ENCODE measurements at regions not wholly inside any gene's neighbourhood (a gene's known extent, or its start where the extent isn't known, plus 50 kb on each side); places are given as distances from the start of the nearest gene placed in this dataset.

- TF ChIP-seq, protein P1, sequence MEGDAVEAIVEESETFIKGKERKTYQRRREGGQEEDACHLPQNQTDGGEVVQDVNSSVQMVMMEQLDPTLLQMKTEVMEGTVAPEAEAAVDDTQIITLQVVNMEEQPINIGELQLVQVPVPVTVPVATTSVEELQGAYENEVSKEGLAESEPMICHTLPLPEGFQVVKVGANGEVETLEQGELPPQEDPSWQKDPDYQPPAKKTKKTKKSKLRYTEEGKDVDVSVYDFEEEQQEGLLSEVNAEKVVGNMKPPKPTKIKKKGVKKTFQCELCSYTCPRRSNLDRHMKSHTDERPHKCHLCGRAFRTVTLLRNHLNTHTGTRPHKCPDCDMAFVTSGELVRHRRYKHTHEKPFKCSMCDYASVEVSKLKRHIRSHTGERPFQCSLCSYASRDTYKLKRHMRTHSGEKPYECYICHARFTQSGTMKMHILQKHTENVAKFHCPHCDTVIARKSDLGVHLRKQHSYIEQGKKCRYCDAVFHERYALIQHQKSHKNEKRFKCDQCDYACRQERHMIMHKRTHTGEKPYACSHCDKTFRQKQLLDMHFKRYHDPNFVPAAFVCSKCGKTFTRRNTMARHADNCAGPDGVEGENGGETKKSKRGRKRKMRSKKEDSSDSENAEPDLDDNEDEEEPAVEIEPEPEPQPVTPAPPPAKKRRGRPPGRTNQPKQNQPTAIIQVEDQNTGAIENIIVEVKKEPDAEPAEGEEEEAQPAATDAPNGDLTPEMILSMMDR (conservative IDR thresholded peaks at IDR 0.05; ENCODE audit: low read length): no peak
- TF ChIP-seq EZH2phosphoT487 (IDR thresholded peaks at IDR 0.05; ENCODE audit: borderline replicate concordance): no peak
Observed at GRCh38 chr3:43905157-43905556, 214.4 kb downstream of the ABHD5 start.

Data from Loucy (cell line).